ENCODE measurements at regions not wholly inside any gene's neighbourhood (a gene's known extent, or its start where the extent isn't known, plus 50 kb on each side); places are given as distances from the start of the nearest gene placed in this dataset.

DNA sequence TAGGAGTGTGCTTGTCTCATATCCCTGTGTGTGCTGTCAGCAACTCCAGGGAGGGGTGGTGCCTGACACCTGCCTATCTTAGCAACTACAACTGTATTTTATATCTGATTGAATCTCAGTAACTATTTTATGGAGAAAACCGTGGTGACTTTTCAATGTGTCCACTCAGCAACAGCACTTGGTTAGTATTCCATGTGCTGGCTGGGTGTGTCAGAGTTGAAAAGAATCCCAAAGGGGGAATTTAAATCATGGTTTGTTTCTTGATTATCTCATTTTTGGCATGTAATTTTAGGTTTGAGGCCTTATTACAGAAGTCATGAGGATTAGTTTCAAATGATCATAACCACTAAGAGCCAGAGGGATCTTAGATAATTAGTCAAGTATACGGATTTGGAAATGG lies 425.7 kb upstream of the FZD8 start:
- TF ChIP-seq POLR2A (IDR thresholded peaks at IDR 0.05; ENCODE audit: low read depth, low read length) (no peak), POLR2AphosphoS5 (IDR thresholded peaks at IDR 0.05; ENCODE audit: low read depth, low read length) (no peak), TAF1 (IDR thresholded peaks at IDR 0.05; ENCODE audit: low read depth, low read length) (no peak), SPI1 (IDR thresholded peaks at IDR 0.05; ENCODE audit: low read depth, low read length) (no peak)

Data from GM12891 (cell line).